Activated CD4-positive, alpha-beta T cell treated with anti-CD3 and anti-CD28 coated beads, Interleukin-2, amount 50 U/mL, for 24 hours (primary cell): ENCODE measurements at regions not wholly inside any gene's neighbourhood (a gene's known extent, or its start where the extent isn't known, plus 50 kb on each side); places are given as distances from the start of the nearest gene placed in this dataset.

ENCODE experiments used
- DNase-seq, 2 donors: peaks; one replicate each; pipeline ENCODE4 v3.0.0-alpha.2; 2020; ENCODE audit warnings: low read depth in 1 of 2, low spot score in 1 of 2

- no peak for DNase-seq
These were observed 123.1 kb downstream of the ZNF664 start for GRCh38 chr12:124096109-124096508.

DNA sequence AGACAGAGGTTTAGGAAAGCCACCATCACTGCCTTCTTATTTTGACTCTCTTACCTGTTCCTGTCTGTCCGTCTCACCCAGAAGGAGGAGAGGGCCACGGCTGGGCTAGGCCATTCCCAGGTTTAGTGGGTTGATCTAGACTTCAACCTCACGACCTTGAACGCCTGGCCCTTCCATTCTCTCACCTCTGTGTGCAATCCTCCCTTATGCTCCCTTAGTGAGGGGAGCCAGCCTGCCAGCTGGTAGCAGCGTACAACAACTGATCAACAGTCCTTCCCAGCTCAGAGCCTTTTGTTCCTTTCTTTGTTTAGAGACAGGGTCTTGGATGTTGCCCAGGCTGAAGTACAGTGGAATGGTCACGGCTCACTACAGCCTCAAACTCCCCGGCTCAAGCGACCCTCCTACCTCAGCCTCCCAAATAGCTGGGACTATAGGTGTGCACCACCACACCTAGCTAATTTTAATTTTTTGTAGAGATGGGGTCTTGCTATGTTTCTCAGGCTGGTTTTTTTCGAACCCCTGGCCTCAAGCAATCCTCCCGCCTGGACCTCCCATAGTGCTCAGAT is 123.9 kb downstream of the ZNF664 start:
- DNase-seq = no peak

- no peak for DNase-seq
These were observed 124.7 kb downstream of the ZNF664 start for GRCh38 chr12:124097701-124098100.

GRCh38 chr12:124098101-124098757 is 125.2 kb downstream of the ZNF664 start:
- no peak for DNase-seq

DNA sequence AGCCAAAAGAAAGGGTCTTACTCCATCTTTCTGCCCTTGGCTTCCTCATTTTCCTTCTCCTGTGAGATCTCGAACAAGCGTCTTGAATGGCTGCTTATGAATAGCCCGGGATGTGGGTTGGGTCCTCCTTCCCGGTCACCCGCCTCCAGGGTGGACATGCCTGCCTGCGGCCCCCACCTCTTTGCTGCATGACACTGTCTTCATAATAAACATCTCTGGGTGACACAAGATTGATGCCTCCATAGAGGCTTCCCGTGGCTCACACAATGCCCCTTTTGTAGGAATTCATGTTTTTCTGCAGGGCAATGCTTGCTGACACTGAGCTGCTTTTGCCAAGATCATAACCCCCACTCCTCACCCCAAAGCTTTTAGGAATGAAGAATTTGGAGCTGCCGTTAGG is 125.9 kb downstream of the ZNF664 start:
- no peak for DNase-seq

- DNase-seq = no peak
These were observed 126.6 kb downstream of the ZNF664 start for GRCh38 chr12:124099661-124100060.

GRCh38 chr12:124100572-124101178 is 127.7 kb downstream of the ZNF664 start:
- DNase-seq = no peak

DNA sequence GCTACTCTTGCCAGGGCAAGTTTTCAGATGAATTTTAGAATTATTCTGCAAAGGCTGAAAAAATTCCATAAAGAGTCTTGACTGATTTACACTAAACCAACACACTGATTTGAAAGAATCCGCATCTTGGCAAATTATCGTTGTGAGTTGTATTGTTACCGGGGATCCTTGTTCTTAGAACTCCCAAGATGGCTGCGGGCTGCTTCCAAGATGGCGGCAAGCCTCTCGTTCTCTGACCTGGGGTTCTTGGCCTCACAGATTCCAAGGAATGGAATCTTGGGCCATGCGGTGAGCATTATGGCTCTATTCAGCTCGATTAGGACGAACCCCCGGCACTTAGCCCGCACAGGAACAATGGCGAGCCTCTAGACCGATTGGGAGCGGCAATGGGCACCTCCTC is 132.5 kb downstream of the ZNF664 start:
- DNase-seq = no peak

DNA sequence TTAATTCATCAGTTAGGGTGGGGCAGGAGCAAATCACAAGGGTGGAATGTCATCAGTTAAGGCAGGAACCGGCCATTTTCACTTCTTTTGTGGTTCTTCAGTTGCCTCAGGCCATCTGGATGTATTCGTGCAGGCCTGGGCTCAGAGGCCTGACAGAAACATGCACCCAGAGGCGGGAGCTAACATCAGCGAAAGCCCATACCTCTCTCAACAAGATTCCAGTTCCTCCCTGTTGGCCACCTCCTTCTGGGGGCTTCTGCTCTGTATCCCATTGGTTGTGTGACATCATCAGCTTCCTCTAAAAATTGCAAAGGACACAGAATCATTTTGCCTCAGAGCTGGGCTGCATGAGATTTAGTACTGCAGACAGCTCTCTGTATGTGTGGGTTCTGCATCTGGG is 134.3 kb downstream of the ZNF664 start:
- DNase-seq = no peak

DNA sequence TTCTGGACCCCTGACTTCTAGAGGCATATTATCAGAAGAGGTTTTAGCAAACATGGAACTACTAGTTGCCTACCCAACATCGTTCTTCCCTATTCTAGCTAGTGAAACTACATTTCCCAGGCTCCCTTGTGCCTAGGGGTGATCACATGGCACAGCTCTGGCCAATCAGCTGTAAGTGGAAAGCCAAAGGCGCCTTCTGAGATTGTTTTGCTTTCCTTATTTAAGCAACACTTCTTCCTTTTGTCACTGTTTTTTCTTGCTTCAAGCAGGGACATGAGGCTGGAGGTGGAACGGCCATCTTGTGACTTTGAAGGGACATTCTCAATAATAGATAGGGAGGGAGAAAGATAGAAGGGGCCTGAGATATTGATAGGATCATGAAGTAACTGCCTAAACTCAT is 136.7 kb downstream of the ZNF664 start:
- no peak for DNase-seq

GRCh38 chr12:124110372-124110883 is 137.4 kb downstream of the ZNF664 start:
- DNase-seq = no peak

- no peak for DNase-seq
These were observed 138.0 kb downstream of the ZNF664 start for GRCh38 chr12:124111006-124111405.

GRCh38 chr12:124114316-124114715 is 141.3 kb downstream of the ZNF664 start:
- no peak for DNase-seq

GRCh38 chr12:124115496-124115895 is 142.5 kb downstream of the ZNF664 start:
- DNase-seq = no peak

DNA sequence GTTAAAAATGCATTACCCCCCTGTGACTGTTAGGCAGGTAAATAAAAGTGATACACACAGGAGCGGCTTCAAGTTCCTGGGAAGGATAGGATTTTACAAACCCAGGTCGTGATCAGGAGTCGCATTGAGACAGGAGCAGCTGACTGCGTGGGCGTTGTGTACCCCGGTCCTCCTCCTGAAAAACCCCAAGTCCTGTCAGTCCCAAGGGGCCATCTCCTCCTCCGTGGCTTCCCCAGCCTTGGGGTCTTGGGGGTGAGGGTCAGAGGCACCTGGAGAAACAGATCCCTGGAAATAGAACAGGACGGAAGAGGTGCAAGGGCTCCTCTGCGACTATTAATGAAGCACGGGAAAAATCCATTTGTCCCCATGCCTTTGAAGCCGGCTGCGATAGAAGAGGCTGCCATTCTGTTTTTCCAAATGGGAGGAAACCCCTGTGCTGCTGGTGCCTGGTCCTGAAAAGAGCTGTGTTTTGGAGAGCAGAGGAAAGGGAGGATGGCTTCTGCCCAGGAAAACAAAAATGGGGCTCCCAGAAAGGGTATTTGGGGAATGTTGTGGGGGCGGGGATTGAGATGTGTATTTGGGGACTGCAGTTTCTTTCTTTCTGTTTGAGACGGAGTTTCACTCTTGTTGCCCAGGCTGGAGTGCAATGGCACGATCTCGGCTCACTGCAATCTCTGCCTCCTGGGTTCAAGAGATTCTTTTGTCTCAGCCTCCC is 143.1 kb downstream of the ZNF664 start:
- no peak for DNase-seq

DNA sequence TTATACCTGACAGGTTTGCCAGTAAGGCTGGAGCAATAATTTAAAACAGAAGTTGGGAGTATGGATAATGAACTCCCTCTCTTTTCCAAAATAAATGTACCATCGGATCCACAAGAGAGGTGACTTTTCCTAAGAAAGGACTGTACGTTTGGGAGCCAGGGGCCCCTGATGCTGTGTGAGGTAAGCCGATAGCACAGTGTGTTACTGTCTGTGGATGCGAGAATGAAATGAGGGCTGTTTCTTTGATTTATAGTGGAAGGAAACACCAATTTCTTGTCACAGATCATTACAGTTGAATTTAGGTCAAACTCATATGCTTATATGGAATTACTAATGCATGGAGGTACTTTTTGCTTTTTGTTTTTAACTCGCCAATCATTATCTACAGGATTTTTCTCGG is 147.7 kb downstream of the ZNF664 start:
- DNase-seq = no peak

DNA sequence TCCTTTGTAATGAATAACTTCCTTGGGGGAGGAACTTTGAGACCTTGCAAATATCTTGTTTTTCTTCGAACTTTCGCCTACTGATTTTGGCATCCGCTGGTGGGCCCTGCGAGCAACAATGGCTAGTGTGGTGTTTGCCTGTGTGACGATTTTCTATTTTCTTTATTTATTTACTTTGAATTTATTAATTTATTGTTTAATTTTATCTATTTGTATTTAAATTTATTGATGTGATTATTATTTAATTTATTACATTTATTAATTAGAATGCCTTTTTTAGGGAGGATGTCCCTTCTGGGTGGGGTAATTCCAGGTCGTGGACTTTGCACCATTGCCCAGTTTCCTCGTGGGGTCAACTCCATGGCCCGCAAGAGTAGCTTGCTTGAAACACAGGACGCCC is 149.7 kb downstream of the ZNF664 start:
- DNase-seq = no peak

- no peak for DNase-seq
These were observed 150.4 kb downstream of the ZNF664 start for GRCh38 chr12:124123296-124124000.

DNA sequence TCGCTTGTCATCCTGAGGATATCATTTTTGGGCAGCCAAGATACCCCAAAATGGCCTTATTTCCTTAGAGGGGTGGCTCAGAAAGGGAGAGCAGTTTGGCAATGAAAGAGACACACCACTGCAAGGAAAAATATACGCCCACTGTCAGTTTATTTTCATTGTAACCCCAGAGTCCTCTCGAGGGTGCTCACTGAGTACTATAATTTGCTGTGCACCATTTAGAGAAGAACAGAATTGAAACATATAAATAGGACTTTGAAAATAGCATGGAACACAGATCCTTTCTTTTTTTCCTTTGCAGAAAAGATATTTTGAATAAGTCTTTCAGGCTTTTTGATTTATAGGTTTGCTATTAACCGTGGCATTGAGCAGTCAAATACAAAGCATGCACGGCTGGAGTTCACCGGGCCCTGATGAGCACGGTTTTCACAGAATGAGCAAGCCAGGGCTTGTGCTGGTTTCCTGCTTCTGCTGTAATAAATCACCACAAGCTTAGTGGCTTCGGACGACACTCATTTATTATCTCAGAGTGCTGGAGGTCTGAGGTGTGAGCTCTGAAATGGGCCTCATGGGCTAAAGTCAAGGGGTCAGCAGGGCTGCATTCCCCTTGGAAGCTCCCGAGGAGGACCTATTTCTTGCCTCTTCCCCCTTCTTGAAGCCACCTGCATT is 152.3 kb downstream of the ZNF664 start:
- DNase-seq = no peak

GRCh38 chr12:124126950-124127655 is 154.1 kb downstream of the ZNF664 start:
- no peak for DNase-seq
